GM12878 (cell line): ENCODE measurements at regions not wholly inside any gene's neighbourhood (a gene's known extent, or its start where the extent isn't known, plus 50 kb on each side); places are given as distances from the start of the nearest gene placed in this dataset.

Source experiments
- HDAC6 ChIP-seq: fragments of 200-600 bp; sonication (generic); IDR thresholded peaks from one replicate; pipeline ENCODE4 v1.8.0; 2017; ENCODE audit warnings: antibody characterized with exemption; ENCODE audit not compliant: unreplicated experiment
- MYC ChIP-seq: IDR thresholded peaks from 2 replicates; pipeline ENCODE4 v1.6.1; 2011; ENCODE audit warnings: mild to moderate bottlenecking, low read length, moderate library complexity, inconsistent platforms; ENCODE audit not compliant: insufficient read depth, insufficient replicate concordance, insufficient read length, severe bottlenecking
- RFX5 ChIP-seq: IDR thresholded peaks from 2 replicates; pipeline ENCODE4 v1.6.1; 2011; ENCODE audit warnings: low read depth, low read length, improper control_type of control experiment
- TAF1 ChIP-seq: IDR thresholded peaks from 2 replicates; pipeline ENCODE4 v1.6.1; 2011; ENCODE audit warnings: mild to moderate bottlenecking, low read depth, low read length, borderline replicate concordance
- TF ChIP-seq, protein P1 (sequence below), 3 experiments: IDR thresholded peaks in 2 of 3; conservative IDR thresholded peaks in 1 of 3; 2 replicates each; pipeline ENCODE4 v1.5.1; 2011; ENCODE audit warnings: low read depth in 3 of 3, low read length in 3 of 3, mild to moderate bottlenecking in 3 of 3, control low read depth in 2 of 3, moderate library complexity in 2 of 3, inconsistent platforms in 1 of 3, mixed read lengths in 1 of 3; ENCODE audit not compliant: control insufficient read depth in 2 of 3, insufficient read depth in 1 of 3; ENCODE audit errors: extremely low read depth in 1 of 3

DNA sequence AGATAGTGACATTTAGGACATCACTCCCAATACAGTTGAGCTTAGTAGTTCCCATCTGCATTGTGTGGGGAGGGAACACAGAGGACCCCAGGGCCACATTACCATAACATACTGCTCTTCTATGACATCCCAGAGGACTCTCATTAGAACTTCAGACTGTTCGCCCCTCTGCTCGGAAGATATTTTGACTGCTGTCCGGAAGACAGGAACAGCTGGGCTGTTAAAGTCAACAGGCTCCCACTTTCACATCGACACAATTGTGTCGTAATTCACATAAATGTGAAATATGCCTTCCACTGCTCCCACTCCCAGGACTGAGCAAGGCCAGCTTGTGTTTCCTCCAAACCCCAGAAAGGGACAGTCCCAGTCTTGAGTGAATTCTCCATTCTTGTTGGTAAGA is 158.4 kb downstream of the SEC16B start:
- no peak for TF ChIP-seq MYC
- TF ChIP-seq, protein P1, sequence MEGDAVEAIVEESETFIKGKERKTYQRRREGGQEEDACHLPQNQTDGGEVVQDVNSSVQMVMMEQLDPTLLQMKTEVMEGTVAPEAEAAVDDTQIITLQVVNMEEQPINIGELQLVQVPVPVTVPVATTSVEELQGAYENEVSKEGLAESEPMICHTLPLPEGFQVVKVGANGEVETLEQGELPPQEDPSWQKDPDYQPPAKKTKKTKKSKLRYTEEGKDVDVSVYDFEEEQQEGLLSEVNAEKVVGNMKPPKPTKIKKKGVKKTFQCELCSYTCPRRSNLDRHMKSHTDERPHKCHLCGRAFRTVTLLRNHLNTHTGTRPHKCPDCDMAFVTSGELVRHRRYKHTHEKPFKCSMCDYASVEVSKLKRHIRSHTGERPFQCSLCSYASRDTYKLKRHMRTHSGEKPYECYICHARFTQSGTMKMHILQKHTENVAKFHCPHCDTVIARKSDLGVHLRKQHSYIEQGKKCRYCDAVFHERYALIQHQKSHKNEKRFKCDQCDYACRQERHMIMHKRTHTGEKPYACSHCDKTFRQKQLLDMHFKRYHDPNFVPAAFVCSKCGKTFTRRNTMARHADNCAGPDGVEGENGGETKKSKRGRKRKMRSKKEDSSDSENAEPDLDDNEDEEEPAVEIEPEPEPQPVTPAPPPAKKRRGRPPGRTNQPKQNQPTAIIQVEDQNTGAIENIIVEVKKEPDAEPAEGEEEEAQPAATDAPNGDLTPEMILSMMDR (IDR thresholded peaks at IDR 0.05 in 2 of 3, conservative IDR thresholded peaks at IDR 0.05 in 1 of 3; ENCODE audit: control insufficient read depth in 2 of 3, extremely low read depth in 1 of 3, insufficient read depth in 1 of 3, low read depth in 3 of 3, low read length in 3 of 3): no peak
- no peak for TF ChIP-seq HDAC6
- no peak for TF ChIP-seq RFX5
- no peak for TF ChIP-seq TAF1
